ENCODE measurements at regions not wholly inside any gene's neighbourhood (a gene's known extent, or its start where the extent isn't known, plus 50 kb on each side); places are given as distances from the start of the nearest gene placed in this dataset.

DNA sequence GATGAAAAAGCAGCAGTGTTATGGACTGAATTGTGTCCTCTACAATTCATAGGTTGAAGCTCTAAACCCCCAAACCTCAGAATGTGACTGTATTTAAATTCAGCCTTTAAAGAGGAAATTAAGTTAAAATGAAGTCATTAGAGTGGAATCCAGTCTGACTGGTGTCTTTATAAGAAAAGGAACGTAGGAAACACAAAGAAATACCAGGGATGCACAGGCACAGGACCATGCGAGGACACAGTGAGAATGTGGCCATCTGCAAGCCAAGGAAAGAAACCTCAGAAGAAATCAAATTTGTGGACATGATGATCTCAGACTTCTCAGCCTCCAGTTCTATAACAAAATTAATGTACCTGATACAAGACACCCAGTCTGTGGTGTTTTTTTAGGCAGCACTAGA is 971.2 kb upstream of the CDH9 start:
- DNase-seq (ENCODE audit: extremely low read depth, low read depth, low spot score), result no peak

DNA sequence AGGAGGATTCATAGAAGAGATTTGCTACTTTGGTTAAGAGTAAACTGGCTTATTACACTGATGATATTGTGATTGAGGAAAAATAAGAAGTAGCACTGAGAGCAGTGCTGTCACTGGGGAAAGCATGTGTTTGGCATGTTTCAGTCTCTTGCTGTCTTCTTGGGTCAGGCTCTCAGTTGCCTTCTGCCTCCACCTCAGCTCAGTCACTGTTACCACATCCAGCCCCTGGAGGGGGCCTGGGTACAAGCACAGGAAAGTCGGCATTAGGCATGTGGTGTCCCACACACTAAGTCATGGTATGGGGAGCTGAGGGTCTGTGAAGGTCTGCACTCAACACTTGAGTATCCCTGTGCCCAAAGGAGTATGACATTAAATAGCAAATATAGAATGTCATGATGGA is 958.3 kb upstream of the CDH9 start:
- no peak for DNase-seq (ENCODE audit: extremely low read depth, low read depth, low spot score)

DNA sequence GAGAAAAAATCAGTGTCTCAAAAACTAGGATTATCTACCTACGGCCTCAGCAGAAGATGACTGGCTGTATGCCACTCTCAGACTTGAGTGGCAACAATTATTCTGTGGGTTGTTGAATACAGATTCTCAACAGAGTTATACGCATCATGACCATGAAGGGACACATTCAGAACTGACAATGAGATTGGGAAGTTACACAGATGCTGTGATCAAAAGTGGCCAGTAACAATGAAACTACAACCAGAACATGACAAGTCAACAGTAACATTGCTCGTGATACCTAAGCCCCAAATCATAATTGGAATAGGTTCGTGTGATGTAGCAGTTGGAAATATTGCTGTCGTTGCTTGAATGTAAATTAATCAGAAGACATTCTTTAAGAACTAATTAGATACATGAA is 957.5 kb upstream of the CDH9 start:
- DNase-seq (ENCODE audit: extremely low read depth, low read depth, low spot score), result no peak

DNA sequence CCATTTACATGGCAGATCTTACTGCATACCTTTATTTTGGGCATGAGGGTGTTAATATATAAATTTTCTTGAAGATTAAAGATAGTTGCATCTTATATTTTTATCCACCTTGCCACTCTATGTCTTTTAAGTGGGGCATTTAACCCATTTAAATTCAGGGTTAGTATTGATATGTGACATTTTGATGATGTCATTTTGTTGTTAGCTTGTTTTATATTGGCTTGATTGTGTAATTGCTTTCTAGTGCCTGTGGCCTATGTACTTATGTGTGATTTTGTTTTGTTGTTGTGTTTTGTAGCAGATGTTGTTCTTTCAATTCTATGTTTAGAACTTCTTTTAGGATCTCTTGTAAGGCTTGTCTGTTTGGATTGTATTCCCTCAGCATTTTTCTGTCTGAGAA is 939.9 kb upstream of the CDH9 start:
- DNase-seq (ENCODE audit: extremely low read depth, low read depth, low spot score), result no peak

DNA sequence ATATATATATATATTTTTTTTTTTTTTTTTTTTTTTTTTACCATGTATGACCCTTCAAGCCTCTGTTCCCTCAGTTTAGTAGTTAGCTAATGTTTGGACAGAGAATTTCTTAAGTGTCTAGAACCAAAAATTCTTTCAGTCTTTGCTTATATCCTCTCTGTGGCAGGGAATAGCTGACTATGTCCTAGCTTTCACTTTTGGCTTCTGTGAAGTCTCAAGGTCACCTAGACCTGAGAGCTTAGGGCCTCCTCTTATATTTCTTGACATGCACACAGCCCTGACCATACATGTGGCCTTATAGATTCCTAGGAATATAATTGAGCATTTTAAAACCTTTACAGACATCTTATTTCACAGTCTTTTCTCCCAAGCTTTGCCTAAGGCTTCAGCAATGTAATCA is 930.8 kb upstream of the CDH9 start:
- no peak for DNase-seq (ENCODE audit: extremely low read depth, low read depth, low spot score)

DNA sequence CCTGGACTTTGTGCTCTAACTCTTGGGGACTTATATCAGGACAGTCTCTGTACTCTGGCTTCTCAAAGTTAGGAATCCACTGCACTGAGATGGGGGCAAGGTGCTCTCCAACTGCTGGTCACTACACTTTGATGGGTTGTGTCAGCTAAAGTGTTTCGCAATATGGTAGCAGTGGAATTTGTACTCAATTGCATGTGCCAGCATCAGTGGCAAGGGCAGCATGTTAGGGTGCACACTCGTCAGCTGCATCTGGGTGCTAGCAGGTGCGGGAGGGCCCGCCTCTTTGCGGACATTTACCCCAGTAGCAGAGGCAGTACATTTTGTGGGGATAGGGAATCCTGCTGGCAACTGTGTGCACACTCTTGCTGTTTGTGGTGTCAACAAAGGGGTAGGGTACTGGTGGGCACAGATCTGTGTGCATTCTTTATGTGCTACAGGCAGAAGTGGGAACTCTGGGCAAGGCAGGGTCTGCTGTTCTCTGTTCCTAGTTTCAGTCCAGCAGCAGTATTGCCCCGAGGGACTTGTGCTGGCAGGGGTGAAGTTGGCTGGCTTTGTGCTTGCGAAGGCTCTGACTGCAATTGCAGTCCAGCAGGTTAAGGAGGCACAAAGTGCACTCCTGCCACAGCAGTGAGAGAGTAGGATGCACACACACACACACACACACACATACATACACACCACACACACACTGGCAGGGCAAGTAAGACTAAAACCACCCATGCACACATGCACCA is 924.8 kb upstream of the CDH9 start:
- DNase-seq (ENCODE audit: extremely low read depth, low read depth, low spot score), result no peak

DNA sequence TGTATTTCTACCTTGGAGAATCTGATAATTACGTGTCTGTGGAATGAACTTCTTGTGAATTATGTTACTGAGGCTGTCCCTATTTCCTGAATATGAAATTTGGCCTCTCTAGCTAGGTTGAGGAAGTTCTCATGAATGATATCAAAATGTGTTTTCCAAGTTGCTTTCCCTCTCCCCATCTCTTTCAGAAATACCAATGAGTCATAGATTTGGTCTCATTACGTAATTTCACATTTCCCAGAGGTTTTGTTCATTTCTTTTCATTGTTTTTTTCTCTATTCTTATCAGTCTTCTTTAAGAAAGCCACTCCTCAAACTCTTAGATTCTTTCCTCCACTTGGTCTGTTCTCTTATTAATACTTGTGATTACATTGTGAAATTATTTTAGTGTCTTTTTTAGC is 923.8 kb upstream of the CDH9 start:
- DNase-seq (ENCODE audit: extremely low read depth, low read depth, low spot score), result no peak

DNA sequence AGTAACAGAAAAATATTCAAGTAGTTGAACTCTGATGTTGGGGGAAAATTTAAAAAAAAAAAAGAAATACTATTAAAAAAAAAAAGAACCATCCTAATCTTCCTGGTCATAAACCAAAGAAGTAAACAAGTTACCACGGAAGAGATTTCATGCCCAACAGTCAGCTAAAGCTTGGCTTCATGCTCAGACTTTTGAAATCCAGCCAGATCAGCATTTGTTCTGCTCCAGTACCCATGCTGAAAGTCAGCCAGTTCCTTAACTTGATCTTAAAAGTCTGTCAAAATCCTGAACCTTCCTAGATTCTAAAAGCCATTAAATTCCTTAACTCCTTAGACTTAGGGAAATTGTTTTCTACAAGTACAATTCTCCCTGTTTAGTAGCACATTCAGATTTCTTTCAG is 908.7 kb upstream of the CDH9 start:
- DNase-seq (ENCODE audit: extremely low read depth, low read depth, low spot score), result no peak

DNA sequence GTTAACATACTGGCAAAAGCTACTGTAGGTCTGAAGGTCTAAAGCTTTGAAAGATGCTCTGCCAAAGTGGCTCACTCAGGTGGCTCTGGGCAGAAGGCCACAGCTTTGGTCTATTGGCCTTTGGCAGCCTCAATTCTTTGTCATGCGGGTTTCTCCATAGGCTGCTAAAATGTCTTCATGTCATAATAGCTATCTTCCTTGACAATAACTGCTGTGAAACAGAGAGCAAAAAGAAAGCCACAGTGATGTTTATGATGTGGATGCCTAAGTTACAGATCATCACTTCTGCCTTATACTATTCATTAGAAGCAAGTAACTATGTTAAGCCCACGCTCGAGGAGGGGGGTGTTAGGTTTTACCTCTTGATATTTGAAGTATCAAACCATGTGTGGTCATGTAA is 906.1 kb upstream of the CDH9 start:
- no peak for DNase-seq (ENCODE audit: extremely low read depth, low read depth, low spot score)

DNA sequence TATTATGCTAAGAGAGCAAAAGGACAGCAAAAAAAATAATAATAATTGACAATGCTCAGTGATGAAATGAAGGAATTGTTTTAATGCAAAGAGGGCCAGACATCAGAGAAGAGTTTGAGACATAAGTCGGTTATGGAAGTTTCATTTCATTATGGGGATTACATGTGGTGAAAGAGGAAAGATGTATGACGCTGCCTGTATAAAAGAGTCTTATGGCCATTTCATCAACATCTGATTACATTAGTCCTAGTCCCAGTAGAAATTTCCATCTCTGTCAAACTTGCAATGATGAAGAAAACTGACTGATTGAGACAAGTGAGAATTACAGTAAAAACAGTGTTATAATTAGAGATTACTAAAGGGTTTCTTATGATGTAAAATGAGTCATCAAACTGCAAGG is 900.6 kb upstream of the CDH9 start:
- no peak for DNase-seq (ENCODE audit: extremely low read depth, low read depth, low spot score)

DNA sequence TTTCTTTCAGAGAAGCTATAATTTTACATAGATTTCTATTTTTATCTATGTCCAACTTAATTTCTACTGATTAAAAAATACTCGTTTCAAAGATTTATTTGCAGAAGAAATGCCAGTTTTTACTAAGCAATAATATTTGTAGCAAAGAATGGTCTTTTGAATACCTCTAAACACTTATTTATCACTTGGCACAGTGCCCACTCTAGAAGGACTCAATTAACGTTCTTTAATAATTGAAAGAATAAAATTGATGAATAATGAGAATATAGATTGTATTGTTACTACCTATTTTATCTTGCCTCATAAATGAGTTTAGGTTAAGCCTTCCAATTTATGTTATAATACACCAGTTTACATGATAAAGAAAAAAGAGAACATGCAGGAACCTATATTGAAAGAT is 889.7 kb upstream of the CDH9 start:
- no peak for DNase-seq (ENCODE audit: extremely low read depth, low read depth, low spot score)

DNA sequence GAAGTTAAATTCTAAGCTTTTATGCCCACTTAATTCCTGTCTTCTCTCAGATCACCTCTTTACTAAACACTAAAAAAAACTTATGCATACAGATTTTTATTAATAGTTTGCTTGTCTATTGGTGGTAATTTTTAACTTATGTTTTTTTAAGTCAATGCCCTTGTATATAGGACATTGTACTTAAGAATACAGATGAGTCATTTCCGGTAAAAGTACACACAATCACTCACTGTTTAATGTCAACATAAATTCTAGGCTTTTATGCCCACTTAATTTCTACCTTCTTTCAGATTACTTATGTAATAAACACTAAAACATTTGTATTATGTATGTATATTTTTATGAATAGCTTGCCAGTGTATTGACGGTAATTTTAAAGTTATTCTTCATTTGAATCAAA is 872.8 kb upstream of the CDH9 start:
- DNase-seq (ENCODE audit: extremely low read depth, low read depth, low spot score), result no peak

DNA sequence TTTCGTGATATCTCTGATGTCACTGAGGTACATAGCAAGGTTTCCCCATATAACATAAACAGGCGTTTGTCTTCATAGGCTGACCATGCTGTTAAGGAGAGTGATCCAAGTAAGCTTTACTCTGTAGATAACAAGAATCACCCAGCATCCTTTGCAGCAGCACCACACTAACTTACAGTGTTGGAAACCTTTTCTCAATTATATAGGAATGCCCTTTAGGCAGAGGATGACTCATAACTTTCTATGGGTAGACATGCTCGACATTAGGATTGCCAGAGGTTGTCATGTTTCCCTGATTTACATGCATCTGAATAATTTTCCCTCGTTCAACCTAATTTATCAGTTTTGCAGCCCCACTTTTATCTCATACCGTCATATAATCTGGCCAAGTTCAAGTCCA is 870.0 kb upstream of the CDH9 start:
- DNase-seq (ENCODE audit: extremely low read depth, low read depth, low spot score), result no peak

DNA sequence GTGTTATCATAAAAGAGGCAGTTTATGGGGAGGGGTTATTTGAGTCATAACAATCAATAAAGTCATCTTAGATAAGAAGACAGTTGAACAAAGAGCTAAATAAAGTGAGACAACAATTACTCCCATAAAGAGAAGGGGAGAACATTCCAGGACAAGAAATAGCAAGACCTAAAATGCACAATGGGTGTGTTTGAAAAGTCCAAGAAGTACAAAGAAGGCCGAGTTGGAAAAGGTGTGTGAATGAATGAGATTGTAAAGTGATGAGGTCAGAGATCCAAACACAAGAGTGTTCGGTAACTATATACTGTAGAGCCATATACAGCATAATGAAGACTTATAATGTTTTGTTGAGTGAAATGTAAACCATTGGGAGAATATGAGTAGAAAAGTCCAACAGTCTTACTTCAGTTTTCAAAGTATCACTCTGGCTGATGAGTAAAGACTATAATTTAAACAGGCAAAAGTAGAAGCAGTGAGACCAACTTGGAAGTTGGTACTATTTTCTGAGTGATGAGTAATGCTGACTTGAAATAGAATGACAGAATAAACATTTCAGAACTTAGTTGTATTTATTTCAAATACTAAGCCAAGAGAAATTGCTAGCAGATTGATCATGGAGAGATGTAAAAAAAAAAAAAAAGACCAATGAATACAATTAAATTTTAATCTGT is 868.7 kb upstream of the CDH9 start:
- DNase-seq (ENCODE audit: extremely low read depth, low read depth, low spot score), result no peak

DNA sequence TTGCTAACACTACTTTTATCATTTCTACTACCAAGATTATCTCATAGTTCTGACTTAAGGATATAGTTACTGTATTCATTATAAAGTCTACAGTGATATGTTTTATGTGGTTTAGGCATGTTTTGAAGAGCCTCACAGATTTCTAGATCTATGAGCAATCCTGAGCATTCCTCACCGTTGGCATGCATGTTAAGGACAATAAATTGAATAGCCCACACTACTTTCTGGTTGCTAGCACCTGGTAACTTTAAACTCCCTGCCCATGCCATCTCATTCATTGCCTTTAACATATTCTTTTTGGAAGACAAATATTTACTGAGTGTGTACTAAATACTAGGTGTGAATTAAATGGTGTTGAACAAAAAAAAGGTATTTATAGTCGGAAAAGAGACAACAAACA is 868.1 kb upstream of the CDH9 start:
- DNase-seq (ENCODE audit: extremely low read depth, low read depth, low spot score), result no peak

DNA sequence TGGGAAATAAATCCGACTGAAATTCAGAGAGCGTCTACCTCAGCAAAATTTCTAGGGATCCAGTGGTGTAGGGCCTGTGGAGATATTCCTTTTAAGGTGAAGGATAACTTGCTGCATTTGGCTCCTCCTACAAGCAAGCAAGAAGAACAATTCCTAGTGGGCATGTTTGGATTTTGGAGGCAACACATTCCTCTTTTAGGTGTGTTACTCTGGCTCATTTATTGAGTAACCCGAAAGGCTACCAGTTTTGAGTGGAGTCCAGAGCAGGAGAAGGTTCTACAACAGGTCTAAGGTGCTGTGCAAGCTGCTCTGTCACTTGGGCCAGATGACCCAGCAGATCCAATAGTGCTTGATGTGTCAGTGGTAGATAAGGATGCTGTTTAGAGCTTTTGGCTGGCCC is 862.4 kb upstream of the CDH9 start:
- DNase-seq (ENCODE audit: extremely low read depth, low read depth, low spot score), result no peak

DNA sequence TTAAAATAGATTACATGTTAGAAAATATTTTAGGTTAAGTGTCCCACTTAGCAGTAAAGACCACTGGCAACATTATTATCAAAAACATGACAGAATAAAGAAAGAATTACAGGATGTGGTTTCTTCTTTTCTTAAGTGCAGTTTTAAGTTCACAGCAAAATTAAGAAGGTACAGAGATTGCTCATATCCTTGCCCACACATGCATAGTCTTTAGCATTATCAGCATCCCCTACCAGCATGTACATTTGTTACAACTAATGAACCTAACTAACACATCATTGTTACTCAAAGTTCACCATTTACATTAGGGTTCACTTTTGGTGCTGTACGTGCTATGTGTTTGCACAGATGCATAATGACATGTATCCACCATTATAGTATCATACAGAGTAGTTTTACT is 837.7 kb upstream of the CDH9 start:
- DNase-seq (ENCODE audit: extremely low read depth, low read depth, low spot score), result no peak

DNA sequence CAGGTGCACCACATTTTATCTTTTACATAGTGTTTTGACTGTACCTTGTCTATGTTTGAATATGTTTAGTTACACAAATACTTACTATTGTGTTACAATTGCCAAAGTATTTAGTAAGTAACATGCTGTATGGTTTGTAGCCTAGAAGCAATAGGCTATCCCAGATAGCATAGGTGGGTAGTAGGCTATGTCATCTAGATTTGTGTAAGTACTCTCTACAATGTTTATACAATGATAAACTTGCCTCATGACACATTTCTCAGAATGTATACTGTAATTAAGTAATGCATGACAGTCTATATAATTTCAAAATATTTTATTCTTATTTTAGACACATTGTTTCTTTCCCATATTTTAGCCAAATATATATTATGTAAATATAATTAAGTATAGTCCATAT is 836.8 kb upstream of the CDH9 start:
- DNase-seq (ENCODE audit: extremely low read depth, low read depth, low spot score), result no peak

DNA sequence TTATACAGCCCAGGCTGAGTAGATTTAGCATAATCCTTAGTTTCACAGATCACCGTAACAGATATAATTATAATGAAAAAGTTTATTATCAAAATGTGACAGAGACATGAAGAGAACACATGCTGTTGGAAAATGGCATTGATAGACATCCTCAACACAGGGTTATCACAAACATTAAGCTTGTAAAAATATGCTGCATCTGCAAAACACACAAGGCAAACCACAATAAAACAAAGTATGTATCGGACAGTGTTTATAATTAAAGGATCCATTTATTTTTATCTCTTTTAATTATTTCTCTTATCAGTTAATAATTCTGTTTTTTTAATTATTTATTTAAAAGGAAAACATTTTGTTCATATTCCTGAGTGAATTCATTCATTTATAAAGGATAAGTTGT is 829.9 kb upstream of the CDH9 start:
- DNase-seq (ENCODE audit: extremely low read depth, low read depth, low spot score), result no peak

DNA sequence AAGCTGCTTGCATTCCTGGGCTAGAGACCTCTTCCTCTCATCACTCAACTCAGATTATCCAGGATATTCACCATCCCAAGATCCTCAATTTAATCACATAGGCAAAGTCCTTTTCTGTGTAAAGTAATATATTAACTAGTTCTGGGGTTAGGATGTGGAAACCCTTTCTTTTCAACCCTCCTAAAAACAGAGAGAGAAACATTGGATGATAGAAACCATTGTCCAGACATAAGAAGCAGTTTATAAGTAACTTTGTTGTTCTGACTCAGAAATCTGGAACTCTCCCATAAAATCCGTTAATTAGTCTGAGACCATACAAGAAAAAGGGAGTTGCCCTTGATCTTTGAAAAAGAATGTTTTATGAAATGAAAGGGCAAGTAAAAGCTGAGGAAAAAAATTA is 817.1 kb upstream of the CDH9 start:
- DNase-seq (ENCODE audit: extremely low read depth, low read depth, low spot score), result no peak

DNA sequence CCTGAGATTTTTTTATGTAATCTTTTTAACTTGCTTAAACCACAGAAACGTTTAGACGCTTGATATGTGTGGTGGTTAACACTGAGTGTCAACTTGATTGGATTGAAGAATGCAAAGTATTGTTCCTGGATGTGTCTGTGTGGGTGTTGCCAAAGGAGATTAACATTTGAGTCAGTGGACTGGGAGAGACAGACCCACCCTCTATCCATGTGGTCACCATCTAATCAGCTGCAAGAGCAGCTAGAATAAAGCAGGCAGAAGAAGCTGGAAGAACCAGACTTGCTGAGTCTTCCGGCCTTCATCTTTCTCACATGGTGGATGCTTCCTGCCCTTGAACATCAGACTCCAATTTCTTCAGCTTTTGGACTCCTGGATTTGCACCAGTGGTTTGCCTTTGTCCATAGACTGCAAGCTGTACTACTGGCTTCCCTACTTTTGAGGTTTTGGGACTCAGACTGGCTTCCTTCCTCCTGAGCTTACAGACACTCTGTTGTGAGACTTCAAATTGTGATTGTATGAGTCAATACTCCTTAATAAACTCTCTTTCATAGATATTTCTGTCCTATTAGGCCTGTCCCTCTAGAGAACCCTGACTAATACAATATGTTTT is 816.0 kb upstream of the CDH9 start:
- no peak for DNase-seq (ENCODE audit: extremely low read depth, low read depth, low spot score)

DNA sequence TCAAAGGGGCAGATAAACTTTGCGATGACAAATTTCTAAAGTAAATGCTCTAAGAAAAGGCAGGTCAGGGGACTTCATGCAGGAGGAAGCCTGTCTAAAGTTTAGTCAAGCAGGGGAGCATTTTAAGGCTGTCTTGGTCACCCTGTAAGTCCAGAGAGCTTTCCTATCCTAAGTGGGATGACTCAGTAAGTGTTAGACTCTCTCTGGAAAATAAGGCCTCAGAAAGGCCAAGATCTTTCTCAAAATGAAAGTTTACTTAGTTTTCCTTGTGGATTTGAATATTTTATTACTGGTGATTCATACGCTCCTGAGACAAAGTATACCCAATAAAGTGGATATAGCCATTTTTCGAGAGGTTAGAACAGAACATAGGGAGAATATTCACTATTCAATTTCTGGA is 806.9 kb upstream of the CDH9 start:
- DNase-seq (ENCODE audit: extremely low read depth, low read depth, low spot score), result no peak

Measured in glomerular endothelial cell (primary cell).